ENCODE measurements at regions not wholly inside any gene's neighbourhood (a gene's known extent, or its start where the extent isn't known, plus 50 kb on each side); places are given as distances from the start of the nearest gene placed in this dataset.

GRCh38 chr6:53974941-53975340 lies 136.3 kb upstream of the MLIP start:
- in situ Hi-C loops (cut with HindIII; ENCODE audit: low pct_ligation_motif_present, low sequenced_read_pairs), result no loop called here
- Histone ChIP-seq H3K36me3 (replicated peaks) (no peaks in the 10 kb centered on the region), H3K4me3 (ENCODE audit: low read depth, low read length) (no peak overlapping the region), H3K27me3 (replicated peaks) (no peaks in the 10 kb centered on the region), H3K27ac (no peak overlapping the region)
- no peak for TF ChIP-seq CTCF (IDR thresholded peaks at IDR 0.05; ENCODE audit: low read depth, low read length, missing control alignments)
- DNase-seq, result no peak

GRCh38 chr6:53975941-53976615 lies 135.2 kb upstream of the MLIP start:
- DNase-seq, result no peak
- Histone ChIP-seq H3K27me3 (replicated peaks) (no peaks in the 10 kb centered on the region), H3K27ac (no peak overlapping the region), H3K36me3 (replicated peaks) (no peaks in the 10 kb centered on the region), H3K4me3 (ENCODE audit: low read depth, low read length) (no peak overlapping the region)
- TF ChIP-seq CTCF (IDR thresholded peaks at IDR 0.05; ENCODE audit: low read depth, low read length, missing control alignments), result no peak
- in situ Hi-C loops (cut with HindIII; ENCODE audit: low pct_ligation_motif_present, low sequenced_read_pairs), result no loop called here

- in situ Hi-C loops (cut with HindIII; ENCODE audit: low pct_ligation_motif_present, low sequenced_read_pairs), result no loop called here
- no peak for DNase-seq
- H3K27me3 ChIP-seq (replicated peaks), result no peaks in the 10 kb centered on the region
- no peak for TF ChIP-seq CTCF (IDR thresholded peaks at IDR 0.05; ENCODE audit: low read depth, low read length, missing control alignments)
- H3K4me3 ChIP-seq (ENCODE audit: low read depth, low read length), result no peak overlapping the region
- no peaks in the 10 kb centered on the region for H3K36me3 ChIP-seq (replicated peaks)
- H3K27ac ChIP-seq, result no peak overlapping the region
These were observed 133.7 kb upstream of the MLIP start for GRCh38 chr6:53977551-53977950.

GRCh38 chr6:53979468-53980067 lies 131.7 kb upstream of the MLIP start:
- peak; percentile 39 for DNase-seq
- H3K36me3 ChIP-seq (replicated peaks), result no peaks in the 10 kb centered on the region
- peak; percentile 68 for TF ChIP-seq CTCF (IDR thresholded peaks at IDR 0.05; ENCODE audit: low read depth, low read length, missing control alignments)
- no peaks in the 10 kb centered on the region for H3K27me3 ChIP-seq (replicated peaks)
- H3K4me3 ChIP-seq (ENCODE audit: low read depth, low read length), result no peak overlapping the region
- in situ Hi-C loops (cut with HindIII; ENCODE audit: low pct_ligation_motif_present, low sequenced_read_pairs), result no loop called here
- no peak overlapping the region for H3K27ac ChIP-seq

- TF ChIP-seq CTCF (IDR thresholded peaks at IDR 0.05; ENCODE audit: low read depth, low read length, missing control alignments), result no peak
- Histone ChIP-seq H3K4me3 (ENCODE audit: low read depth, low read length) (no peak overlapping the region), H3K27ac (no peak overlapping the region), H3K27me3 (replicated peaks) (no peaks in the 10 kb centered on the region), H3K36me3 (replicated peaks) (no peaks in the 10 kb centered on the region)
- in situ Hi-C loops (cut with HindIII; ENCODE audit: low pct_ligation_motif_present, low sequenced_read_pairs), result no loop called here
- no peak for DNase-seq
These were observed 128.7 kb upstream of the MLIP start for GRCh38 chr6:53982366-53983050.
